Brain microvascular endothelial cell (primary cell): ENCODE measurements at regions not wholly inside any gene's neighbourhood (a gene's known extent, or its start where the extent isn't known, plus 50 kb on each side); places are given as distances from the start of the nearest gene placed in this dataset.
A peak's percentile ranks its signal among the peaks of the same experiment; 100 is the strongest.
"Not testable (repeated sequence)": the region's sequence is repeated elsewhere in the genome, so short reads cannot be mapped to it uniquely, and the experiment has no call there.

Experiments used
- DNase-seq: peaks from one replicate; pipeline ENCODE4 v3.0.0-alpha.2; 2020
- H3K27ac ChIP-seq: fragments of 250-450 bp; sonication (Bioruptor Pico); 2 replicates; pipeline ENCODE4 v1.5.1; 2020; ENCODE audit warnings: mild to moderate bottlenecking, moderate library complexity
- H3K27me3 ChIP-seq: fragments of 250-450 bp; sonication (Bioruptor Pico); replicated peaks from 2 replicates; pipeline ENCODE4 v1.5.1; 2020; ENCODE audit warnings: mild to moderate bottlenecking
- H3K36me3 ChIP-seq: fragments of 250-450 bp; sonication (Bioruptor Pico); replicated peaks from 2 replicates; pipeline ENCODE4 v1.5.1; 2020; ENCODE audit warnings: mild to moderate bottlenecking
- H3K4me3 ChIP-seq: 2 replicates; pipeline ENCODE4 v1.5.1; 2011; ENCODE audit warnings: low read depth, mild to moderate bottlenecking, control low read depth, low read length, moderate library complexity
- in situ Hi-C: cut with HindIII; loops from 2 replicates; pipeline ENCODE4 v1.10.0; 2017; ENCODE audit warnings: low sequenced_read_pairs, low pct_ligation_motif_present
- TF ChIP-seq, protein P1 (sequence below): IDR thresholded peaks from 2 replicates; pipeline ENCODE4 v1.5.1; 2011; ENCODE audit warnings: low read depth, mild to moderate bottlenecking, moderate library complexity, low read length, control low read depth, inconsistent platforms; ENCODE audit errors: missing control alignments

DNA sequence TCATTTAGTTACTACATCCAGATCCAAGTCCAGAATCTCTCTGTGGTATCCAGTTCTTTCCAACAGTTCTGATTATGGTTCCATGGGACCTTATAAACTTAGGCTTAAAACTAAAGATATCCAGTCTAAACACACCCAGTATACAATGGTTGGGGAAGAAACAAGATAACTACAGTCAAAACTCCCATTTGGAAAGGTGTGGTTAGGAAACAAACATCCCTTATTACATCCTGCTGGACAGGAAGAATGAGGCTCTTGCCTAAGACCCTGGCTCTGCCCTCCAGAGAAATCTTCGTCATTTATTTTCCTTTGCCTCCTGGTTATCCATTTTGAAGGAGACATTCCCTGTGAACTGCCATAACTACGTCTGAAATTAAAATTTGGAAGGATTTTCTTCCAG lies 64.6 kb upstream of the EPB41L4A start:
- TF ChIP-seq, protein P1, sequence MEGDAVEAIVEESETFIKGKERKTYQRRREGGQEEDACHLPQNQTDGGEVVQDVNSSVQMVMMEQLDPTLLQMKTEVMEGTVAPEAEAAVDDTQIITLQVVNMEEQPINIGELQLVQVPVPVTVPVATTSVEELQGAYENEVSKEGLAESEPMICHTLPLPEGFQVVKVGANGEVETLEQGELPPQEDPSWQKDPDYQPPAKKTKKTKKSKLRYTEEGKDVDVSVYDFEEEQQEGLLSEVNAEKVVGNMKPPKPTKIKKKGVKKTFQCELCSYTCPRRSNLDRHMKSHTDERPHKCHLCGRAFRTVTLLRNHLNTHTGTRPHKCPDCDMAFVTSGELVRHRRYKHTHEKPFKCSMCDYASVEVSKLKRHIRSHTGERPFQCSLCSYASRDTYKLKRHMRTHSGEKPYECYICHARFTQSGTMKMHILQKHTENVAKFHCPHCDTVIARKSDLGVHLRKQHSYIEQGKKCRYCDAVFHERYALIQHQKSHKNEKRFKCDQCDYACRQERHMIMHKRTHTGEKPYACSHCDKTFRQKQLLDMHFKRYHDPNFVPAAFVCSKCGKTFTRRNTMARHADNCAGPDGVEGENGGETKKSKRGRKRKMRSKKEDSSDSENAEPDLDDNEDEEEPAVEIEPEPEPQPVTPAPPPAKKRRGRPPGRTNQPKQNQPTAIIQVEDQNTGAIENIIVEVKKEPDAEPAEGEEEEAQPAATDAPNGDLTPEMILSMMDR, result no peak
- no peak overlapping the region for H3K27ac ChIP-seq
- in situ Hi-C loops, result no loop called here

DNA sequence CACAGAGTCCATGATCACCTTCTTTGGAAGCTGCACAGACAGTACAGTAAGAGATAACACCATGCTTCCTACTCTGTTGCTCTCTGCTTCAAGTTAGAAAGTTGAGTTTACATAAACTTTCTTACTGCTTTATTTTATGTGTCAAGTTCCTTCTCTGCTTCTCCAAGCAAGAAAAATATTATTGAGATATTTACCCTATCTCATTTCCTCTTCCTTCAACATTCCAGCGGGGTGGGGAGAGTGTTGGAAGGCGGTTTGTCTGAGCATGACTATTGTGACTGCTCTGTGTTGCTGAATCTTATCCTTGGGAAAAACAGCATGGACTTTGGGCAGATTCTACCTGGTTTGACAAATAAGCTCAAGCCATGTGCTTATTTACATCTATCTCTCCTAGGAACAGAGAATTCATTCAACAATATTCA lies 66.9 kb upstream of the EPB41L4A start:
- no peaks in the 10 kb centered on the region for H3K36me3 ChIP-seq
- H3K27ac ChIP-seq, result no peak overlapping the region
- in situ Hi-C loops, result no loop called here
- TF ChIP-seq, protein P1, result no peak
- no peak for DNase-seq
- H3K27me3 ChIP-seq, result no peaks in the 10 kb centered on the region
- no peak overlapping the region for H3K4me3 ChIP-seq

More for the DNA sequence above, 64.6 kb upstream of the EPB41L4A start:
- no peaks in the 10 kb centered on the region for H3K27me3 ChIP-seq
- no peak overlapping the region for H3K4me3 ChIP-seq
- no peak for DNase-seq
- H3K36me3 ChIP-seq, result no peaks in the 10 kb centered on the region

DNA sequence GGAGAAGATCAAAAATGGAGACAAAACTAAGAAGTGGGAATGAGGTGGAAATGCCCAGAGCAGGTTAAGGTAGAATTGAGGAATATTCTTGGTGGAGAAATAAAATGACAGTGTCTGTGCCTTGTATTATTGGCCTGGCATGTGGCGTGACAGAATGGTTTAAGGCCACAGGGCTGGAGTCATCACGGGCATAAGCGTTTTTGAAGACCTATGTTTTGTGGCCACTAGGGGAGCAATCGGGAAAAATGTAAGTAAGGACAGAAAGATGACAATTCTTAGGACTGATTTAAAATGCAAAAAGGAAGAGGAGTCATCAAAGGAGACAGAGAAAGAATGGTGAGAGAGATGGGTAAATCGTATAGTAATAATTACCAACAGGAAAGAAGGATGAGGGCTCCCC lies 72.2 kb upstream of the EPB41L4A start:
- DNase-seq, result no peak
- Histone ChIP-seq H3K27me3 (no peaks in the 10 kb centered on the region), H3K4me3 (no peak overlapping the region), H3K27ac (no peak overlapping the region), H3K36me3 (no peaks in the 10 kb centered on the region)
- in situ Hi-C loops, result no loop called here
- TF ChIP-seq, protein P1, result peak; percentile 56

DNA sequence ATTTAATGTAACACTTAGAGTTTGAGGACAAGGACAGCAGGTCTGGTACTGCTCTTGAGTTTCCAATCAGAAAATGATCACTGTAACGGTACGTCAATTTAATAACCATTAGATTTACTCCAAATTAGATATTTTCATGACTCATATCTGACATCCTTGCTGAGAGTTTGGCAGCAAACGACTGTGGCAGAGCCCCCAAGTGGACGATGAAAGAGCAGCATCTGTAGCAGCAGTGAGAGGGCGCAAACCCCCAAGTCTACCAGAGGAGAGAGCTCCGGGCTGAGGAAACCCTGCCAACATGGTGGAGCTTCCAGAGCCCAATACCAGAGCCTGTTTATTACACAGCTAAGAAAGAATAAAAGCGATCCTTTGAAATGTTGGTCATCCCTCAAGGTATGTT lies 73.2 kb upstream of the EPB41L4A start:
- Histone ChIP-seq H3K27me3 (no peaks in the 10 kb centered on the region), H3K4me3 (no peak overlapping the region), H3K27ac (no peak overlapping the region), H3K36me3 (no peaks in the 10 kb centered on the region)
- DNase-seq, result peak; percentile 63
- in situ Hi-C loops, result no loop called here
- TF ChIP-seq, protein P1, result peak; percentile 96

DNA sequence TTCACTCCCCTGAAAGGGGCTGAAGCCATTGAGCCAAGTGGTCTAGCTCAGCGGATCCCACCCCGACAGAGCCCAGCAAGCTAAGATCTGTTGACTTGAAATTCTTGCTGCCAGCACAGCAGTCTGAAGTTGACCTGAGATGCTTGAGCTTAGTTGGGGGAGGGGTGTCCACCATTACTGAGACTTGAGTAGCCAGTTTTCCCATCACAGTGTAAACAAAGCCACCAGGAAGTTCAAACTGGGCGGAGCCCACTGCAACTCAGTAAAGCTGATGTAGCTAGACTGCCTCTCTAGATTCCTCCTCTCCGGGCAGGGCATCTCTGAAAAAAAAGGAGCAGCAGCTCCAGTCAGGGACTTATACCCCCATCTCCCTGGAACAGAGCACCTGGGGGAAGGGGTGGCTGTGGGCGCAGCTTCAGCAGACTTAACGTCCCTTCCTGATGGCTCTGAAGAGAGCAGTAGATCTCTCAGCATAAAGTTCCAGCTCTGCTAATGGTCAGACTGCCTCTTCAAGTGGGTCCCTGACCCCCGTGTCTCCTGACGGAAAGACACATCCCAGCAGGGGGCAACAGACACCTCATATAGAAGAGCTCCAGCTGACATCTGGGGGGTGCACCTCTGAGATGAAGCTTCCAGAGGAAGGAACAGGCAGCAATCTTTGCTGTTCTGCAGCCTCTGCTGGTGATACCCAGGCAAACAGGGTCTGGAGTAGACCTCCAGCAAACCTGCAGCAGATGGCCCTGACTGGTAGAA lies 84.8 kb upstream of the EPB41L4A start:
- H3K27ac ChIP-seq, in situ Hi-C loops: not testable (repeated sequence)

GRCh38 chr5:112509097-112509496 lies 90.0 kb upstream of the EPB41L4A start:
- in situ Hi-C loops, DNase-seq, H3K27me3 ChIP-seq, H3K27ac ChIP-seq, H3K36me3 ChIP-seq, H3K4me3 ChIP-seq: not testable (repeated sequence)

More for the DNA sequence above, 84.8 kb upstream of the EPB41L4A start:
- not testable (repeated sequence) for DNase-seq, H3K4me3 ChIP-seq, H3K27me3 ChIP-seq, H3K36me3 ChIP-seq

GRCh38 chr5:112511920-112512319 lies 92.8 kb upstream of the EPB41L4A start:
- Histone ChIP-seq H3K4me3 (no peak overlapping the region), H3K27me3 (no peaks in the 10 kb centered on the region), H3K36me3 (no peaks in the 10 kb centered on the region), H3K27ac (no peak overlapping the region)
- TF ChIP-seq, protein P1, result no peak
- no peak for DNase-seq
- in situ Hi-C loops, result no loop called here
